ENCODE measurements at regions not wholly inside any gene's neighbourhood (a gene's known extent, or its start where the extent isn't known, plus 50 kb on each side); places are given as distances from the start of the nearest gene placed in this dataset.

- TF ChIP-seq, protein P1, sequence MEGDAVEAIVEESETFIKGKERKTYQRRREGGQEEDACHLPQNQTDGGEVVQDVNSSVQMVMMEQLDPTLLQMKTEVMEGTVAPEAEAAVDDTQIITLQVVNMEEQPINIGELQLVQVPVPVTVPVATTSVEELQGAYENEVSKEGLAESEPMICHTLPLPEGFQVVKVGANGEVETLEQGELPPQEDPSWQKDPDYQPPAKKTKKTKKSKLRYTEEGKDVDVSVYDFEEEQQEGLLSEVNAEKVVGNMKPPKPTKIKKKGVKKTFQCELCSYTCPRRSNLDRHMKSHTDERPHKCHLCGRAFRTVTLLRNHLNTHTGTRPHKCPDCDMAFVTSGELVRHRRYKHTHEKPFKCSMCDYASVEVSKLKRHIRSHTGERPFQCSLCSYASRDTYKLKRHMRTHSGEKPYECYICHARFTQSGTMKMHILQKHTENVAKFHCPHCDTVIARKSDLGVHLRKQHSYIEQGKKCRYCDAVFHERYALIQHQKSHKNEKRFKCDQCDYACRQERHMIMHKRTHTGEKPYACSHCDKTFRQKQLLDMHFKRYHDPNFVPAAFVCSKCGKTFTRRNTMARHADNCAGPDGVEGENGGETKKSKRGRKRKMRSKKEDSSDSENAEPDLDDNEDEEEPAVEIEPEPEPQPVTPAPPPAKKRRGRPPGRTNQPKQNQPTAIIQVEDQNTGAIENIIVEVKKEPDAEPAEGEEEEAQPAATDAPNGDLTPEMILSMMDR (IDR thresholded peaks at IDR 0.05; ENCODE audit: low read depth, low read length, missing control alignments), result no peak
- in situ Hi-C loops (cut with HindIII; ENCODE audit: low sequenced_read_pairs), result no loop called here
- DNase-seq (ENCODE audit: low read depth), result no peak
- H3K4me3 ChIP-seq (ENCODE audit: low read depth, low read length), result no peak overlapping the region
Measured at GRCh38 chr20:52473186-52473585, 281.6 kb upstream of the ZFP64 start.

GRCh38 chr20:52470561-52470960 is 279.0 kb upstream of the ZFP64 start:
- no peak for DNase-seq (ENCODE audit: low read depth)
- TF ChIP-seq, protein P1 (IDR thresholded peaks at IDR 0.05; ENCODE audit: low read depth, low read length, missing control alignments), result no peak
- no peak overlapping the region for H3K4me3 ChIP-seq (ENCODE audit: low read depth, low read length)
- in situ Hi-C loops (cut with HindIII; ENCODE audit: low sequenced_read_pairs), result no loop called here

GRCh38 chr20:52469128-52469527 is 277.5 kb upstream of the ZFP64 start:
- in situ Hi-C loops (cut with HindIII; ENCODE audit: low sequenced_read_pairs), result no loop called here
- no peak overlapping the region for H3K4me3 ChIP-seq (ENCODE audit: low read depth, low read length)
- TF ChIP-seq, protein P1 (IDR thresholded peaks at IDR 0.05; ENCODE audit: low read depth, low read length, missing control alignments), result no peak
- no peak for DNase-seq (ENCODE audit: low read depth)

- no peak overlapping the region for H3K4me3 ChIP-seq (ENCODE audit: low read depth, low read length)
- in situ Hi-C loops (cut with HindIII; ENCODE audit: low sequenced_read_pairs), result no loop called here
- DNase-seq (ENCODE audit: low read depth), result no peak
- TF ChIP-seq, protein P1 (IDR thresholded peaks at IDR 0.05; ENCODE audit: low read depth, low read length, missing control alignments), result no peak
Measured at GRCh38 chr20:52465991-52466390, 274.4 kb upstream of the ZFP64 start.

DNA sequence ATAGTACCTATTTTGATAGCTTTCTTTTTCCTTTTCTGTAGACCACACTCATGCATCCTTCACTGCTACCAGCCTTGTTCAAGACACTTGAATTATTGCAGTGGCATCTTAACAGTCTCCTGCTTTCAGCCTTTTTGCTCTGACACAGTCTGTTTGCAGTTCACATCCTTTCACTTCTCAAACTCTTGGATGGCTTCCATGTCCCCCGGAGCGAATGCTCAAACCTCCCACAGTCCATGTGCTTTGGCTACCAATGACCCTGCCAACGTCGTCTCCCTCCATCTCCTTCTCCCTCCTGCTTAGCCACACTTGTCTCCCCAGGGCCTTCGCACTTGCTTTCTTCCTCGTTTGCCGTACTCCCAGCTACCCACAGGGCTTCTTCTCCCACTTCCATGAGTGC is 270.0 kb upstream of the ZFP64 start:
- H3K4me3 ChIP-seq (ENCODE audit: low read depth, low read length), result no peak overlapping the region
- in situ Hi-C loops (cut with HindIII; ENCODE audit: low sequenced_read_pairs), result no loop called here
- TF ChIP-seq, protein P1 (IDR thresholded peaks at IDR 0.05; ENCODE audit: low read depth, low read length, missing control alignments), result no peak
- no peak for DNase-seq (ENCODE audit: low read depth)

GRCh38 chr20:52459150-52459549 is 267.6 kb upstream of the ZFP64 start:
- TF ChIP-seq, protein P1 (IDR thresholded peaks at IDR 0.05; ENCODE audit: low read depth, low read length, missing control alignments), result no peak
- in situ Hi-C loops (cut with HindIII; ENCODE audit: low sequenced_read_pairs), result no loop called here
- no peak for DNase-seq (ENCODE audit: low read depth)
- H3K4me3 ChIP-seq (ENCODE audit: low read depth, low read length), result no peak overlapping the region

DNA sequence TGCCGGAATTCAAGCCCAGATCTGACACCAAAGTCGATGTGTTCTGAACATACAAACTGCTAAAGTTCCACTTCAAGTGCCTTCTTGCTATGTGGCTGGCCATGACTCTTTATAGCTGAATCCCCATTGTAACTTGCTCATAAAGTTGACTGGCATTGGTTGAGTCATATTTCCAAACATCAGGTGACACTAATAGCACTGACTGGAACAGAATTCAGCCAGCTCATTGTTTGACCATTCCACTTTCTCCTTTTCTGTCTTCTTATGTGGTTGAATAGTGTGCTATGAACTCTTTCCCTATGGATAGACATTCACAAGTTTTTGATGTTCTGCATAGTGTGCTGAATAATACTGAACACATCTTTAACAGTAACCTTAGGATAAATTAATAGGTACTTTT is 266.2 kb upstream of the ZFP64 start:
- no peak overlapping the region for H3K4me3 ChIP-seq (ENCODE audit: low read depth, low read length)
- in situ Hi-C loops (cut with HindIII; ENCODE audit: low sequenced_read_pairs), result no loop called here
- no peak for DNase-seq (ENCODE audit: low read depth)
- TF ChIP-seq, protein P1 (IDR thresholded peaks at IDR 0.05; ENCODE audit: low read depth, low read length, missing control alignments), result no peak
